ENCODE measurements at regions not wholly inside any gene's neighbourhood (a gene's known extent, or its start where the extent isn't known, plus 50 kb on each side); places are given as distances from the start of the nearest gene placed in this dataset.

GRCh38 chr5:71893451-71893850 lies 174.4 kb downstream of the CARTPT start:
- no peaks in the 10 kb centered on the region for H3K9me3 ChIP-seq
- TF ChIP-seq CTCF (IDR thresholded peaks at IDR 0.05), result no peak
- no peak for TF ChIP-seq POLR2A (IDR thresholded peaks at IDR 0.05)
- no peaks in the 10 kb centered on the region for H3K27me3 ChIP-seq
- peak overlapping the region in 1 of 2 donors; percentile 18 for H3K27ac ChIP-seq
- no peak overlapping the region for H3K4me3 ChIP-seq
- H3K36me3 ChIP-seq, result no peaks in the 10 kb centered on the region
- H3K4me1 ChIP-seq, result no peaks in the 10 kb centered on the region
- no peak for DNase-seq
- intact Hi-C loops (cut with DNase I; ENCODE audit: low total_unique reads), result no loop called here

- no peak for DNase-seq
- TF ChIP-seq POLR2A (IDR thresholded peaks at IDR 0.05) (no peak), CTCF (IDR thresholded peaks at IDR 0.05) (no peak)
- Histone ChIP-seq H3K4me3 (no peak overlapping the region), H3K36me3 (no peaks in the 10 kb centered on the region), H3K4me1 (no peaks in the 10 kb centered on the region), H3K27me3 (no peaks in the 10 kb centered on the region), H3K27ac (no peak overlapping the region), H3K9me3 (no peaks in the 10 kb centered on the region)
- intact Hi-C loops (cut with DNase I; ENCODE audit: low total_unique reads), result no loop called here
These were observed 175.0 kb downstream of the CARTPT start for GRCh38 chr5:71894091-71894490.

- Histone ChIP-seq H3K4me3 (no peak overlapping the region), H3K27me3 (no peaks in the 10 kb centered on the region), H3K9me3 (no peaks in the 10 kb centered on the region), H3K27ac (no peak overlapping the region), H3K36me3 (no peaks in the 10 kb centered on the region), H3K4me1 (no peaks in the 10 kb centered on the region)
- intact Hi-C loops (cut with DNase I; ENCODE audit: low total_unique reads), result no loop called here
- no peak for TF ChIP-seq POLR2A (IDR thresholded peaks at IDR 0.05)
- no peak for TF ChIP-seq CTCF (IDR thresholded peaks at IDR 0.05)
- no peak for DNase-seq
These were observed 176.5 kb downstream of the CARTPT start for GRCh38 chr5:71895546-71895945.

GRCh38 chr5:71899865-71900342 lies 180.8 kb downstream of the CARTPT start:
- no peaks in the 10 kb centered on the region for H3K27me3 ChIP-seq
- no peak overlapping the region for H3K4me3 ChIP-seq
- no peaks in the 10 kb centered on the region for H3K9me3 ChIP-seq
- no peak for DNase-seq
- no peak overlapping the region for H3K27ac ChIP-seq
- no peaks in the 10 kb centered on the region for H3K4me1 ChIP-seq
- no peaks in the 10 kb centered on the region for H3K36me3 ChIP-seq
- intact Hi-C loops (cut with DNase I; ENCODE audit: low total_unique reads), result no loop called here
- TF ChIP-seq POLR2A (IDR thresholded peaks at IDR 0.05) (no peak), CTCF (IDR thresholded peaks at IDR 0.05) (no peak)

GRCh38 chr5:71903808-71904207 lies 184.7 kb downstream of the CARTPT start:
- no peak for DNase-seq

More at GRCh38 chr5:71903808-71904207, 184.7 kb downstream of the CARTPT start:
- intact Hi-C loops (cut with DNase I; ENCODE audit: low total_unique reads), result no loop called here
- Histone ChIP-seq H3K27ac (no peak overlapping the region), H3K4me1 (peaks cover 0 to 5% of the 10 kb centered on the region in 2 donors), H3K4me3 (no peak overlapping the region), H3K27me3 (no peaks in the 10 kb centered on the region), H3K36me3 (no peaks in the 10 kb centered on the region), H3K9me3 (no peaks in the 10 kb centered on the region)
- TF ChIP-seq POLR2A (IDR thresholded peaks at IDR 0.05) (no peak), CTCF (IDR thresholded peaks at IDR 0.05) (no peak)
